HFF-Myc (cell line): ENCODE measurements at regions not wholly inside any gene's neighbourhood (a gene's known extent, or its start where the extent isn't known, plus 50 kb on each side); places are given as distances from the start of the nearest gene placed in this dataset.

ENCODE experiments used
- DNase-seq: peaks from one replicate; pipeline ENCODE4 v3.0.0-alpha.2; 2011; ENCODE audit warnings: low read depth; ENCODE audit errors: extremely low read depth
- H3K4me3 ChIP-seq: replicated peaks from 2 replicates; pipeline ENCODE4 v1.5.1; 2011; ENCODE audit warnings: low read depth, mild to moderate bottlenecking, control low read depth, low read length
- TF ChIP-seq, protein P1 (sequence below): IDR thresholded peaks from 2 replicates; pipeline ENCODE4 v1.5.1; 2012; ENCODE audit warnings: mild to moderate bottlenecking, low read depth, low read length, control low read depth; ENCODE audit errors: missing control alignments

DNA sequence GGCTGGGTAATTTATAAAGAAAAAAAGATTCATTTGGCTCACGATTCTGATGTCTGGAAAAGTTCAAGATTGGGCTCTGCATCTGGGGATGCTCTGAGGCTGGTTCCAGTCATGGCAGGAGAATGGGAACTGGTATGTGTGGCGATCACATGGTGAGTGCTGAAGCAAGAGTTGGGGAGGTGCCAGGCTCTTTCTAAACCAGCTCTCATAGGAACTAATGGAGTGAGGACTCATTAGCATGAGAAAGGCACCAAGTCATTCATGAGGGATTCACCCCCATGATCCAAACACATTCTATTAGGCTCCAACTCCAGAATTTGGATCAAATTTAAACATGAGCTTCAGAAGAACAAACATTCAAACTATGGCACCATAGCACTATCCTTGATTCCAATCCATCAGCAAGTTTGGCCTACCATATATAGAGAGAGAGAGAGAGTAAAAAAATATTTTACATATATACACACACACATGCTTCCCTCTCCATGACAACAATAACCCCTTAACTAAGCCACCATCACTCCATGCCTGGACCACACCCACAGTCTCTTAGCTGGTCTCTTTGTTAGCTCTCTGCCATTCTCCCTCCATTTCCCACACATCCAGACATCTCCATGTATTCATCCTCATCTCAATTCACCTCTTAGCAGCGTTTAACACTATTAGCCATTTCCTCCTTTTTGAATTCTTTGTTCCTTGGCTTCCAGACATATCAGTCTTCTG is 57.9 kb downstream of the NPY start:
- DNase-seq, result no peak
- no peak overlapping the region for H3K4me3 ChIP-seq
- TF ChIP-seq, protein P1, sequence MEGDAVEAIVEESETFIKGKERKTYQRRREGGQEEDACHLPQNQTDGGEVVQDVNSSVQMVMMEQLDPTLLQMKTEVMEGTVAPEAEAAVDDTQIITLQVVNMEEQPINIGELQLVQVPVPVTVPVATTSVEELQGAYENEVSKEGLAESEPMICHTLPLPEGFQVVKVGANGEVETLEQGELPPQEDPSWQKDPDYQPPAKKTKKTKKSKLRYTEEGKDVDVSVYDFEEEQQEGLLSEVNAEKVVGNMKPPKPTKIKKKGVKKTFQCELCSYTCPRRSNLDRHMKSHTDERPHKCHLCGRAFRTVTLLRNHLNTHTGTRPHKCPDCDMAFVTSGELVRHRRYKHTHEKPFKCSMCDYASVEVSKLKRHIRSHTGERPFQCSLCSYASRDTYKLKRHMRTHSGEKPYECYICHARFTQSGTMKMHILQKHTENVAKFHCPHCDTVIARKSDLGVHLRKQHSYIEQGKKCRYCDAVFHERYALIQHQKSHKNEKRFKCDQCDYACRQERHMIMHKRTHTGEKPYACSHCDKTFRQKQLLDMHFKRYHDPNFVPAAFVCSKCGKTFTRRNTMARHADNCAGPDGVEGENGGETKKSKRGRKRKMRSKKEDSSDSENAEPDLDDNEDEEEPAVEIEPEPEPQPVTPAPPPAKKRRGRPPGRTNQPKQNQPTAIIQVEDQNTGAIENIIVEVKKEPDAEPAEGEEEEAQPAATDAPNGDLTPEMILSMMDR, result no peak

DNA sequence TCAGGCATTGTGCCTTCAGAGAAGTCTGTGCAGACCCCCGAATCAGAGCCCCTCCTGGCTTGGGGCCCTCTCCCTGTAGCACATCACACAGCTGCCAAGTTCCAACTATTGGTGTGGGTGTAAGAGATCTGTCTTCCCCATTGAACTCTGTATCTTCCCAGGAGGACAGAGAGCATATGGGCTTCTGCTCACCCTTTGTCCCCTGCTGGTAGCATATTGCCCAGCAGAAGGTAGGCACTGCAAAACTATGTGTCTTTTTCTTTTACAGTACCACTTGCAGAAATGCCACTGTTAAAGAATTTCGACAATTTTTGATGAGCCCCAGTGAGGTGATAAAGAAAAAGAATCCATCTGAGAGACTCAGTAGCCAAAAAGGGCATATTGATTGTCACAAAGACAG is 59.6 kb downstream of the NPY start:
- TF ChIP-seq, protein P1, result no peak
- no peak for DNase-seq
- H3K4me3 ChIP-seq, result no peak overlapping the region

DNA sequence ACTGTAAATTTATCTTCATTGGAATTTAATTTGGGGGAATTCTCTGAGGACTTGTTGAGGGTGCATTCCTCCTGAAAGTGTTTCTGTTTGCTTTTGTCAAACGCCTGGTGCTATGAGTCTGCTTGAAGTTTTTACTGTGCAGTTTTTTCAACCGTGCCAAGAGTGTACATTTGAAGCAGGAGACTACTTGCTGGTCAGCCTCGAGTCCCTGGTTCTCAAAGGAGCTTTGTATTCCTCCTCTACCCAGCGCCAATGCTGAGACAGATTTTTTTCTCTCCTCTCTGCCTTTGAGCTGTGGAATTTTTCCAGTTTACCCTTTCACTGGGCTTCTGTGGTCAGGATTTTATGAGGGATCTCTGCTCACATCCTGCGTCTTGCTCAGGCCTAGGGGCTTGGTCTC is 62.1 kb downstream of the NPY start:
- DNase-seq, result no peak
- H3K4me3 ChIP-seq, result no peak overlapping the region
- TF ChIP-seq, protein P1, result no peak

DNA sequence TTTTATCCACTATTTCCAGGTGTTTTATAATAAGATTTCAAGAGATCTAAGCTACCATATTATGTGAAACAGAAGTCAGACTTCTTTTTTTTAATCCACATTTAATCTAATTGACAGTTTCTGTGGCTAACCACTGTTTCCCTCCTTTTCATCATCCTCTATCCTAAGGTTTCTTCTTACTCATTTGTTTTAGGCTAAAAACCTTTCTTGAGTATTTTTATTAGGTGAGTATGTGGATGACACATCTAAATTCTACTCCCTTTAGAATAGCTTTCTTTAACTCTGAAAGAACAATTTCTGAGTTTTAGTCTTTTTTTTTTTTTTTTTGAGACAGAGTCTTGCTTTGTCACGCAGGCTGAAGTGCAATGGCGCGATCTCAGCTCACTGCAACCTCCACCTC is 62.7 kb downstream of the NPY start:
- H3K4me3 ChIP-seq, result no peak overlapping the region
- DNase-seq, result no peak
- TF ChIP-seq, protein P1, result no peak

DNA sequence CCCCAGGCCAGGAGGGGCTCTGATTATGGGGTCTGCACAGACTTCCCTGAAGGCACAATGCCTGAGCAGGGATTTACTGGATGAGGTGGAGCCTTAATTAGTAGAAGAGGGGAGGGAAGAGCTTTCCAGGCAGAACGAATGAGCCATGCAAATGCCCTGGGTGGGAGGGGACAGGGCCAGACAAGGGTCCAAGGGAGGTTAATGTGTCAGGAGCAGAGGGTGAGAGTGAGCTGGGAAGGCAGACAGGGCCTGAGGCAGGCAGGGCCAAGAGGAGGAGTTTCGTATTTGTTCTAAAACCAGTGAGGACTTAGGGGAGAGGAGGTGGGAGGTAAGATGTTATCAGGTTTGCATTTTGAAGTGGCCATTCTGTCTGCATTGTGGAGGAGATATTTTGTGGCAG is 65.3 kb downstream of the NPY start:
- DNase-seq, result no peak
- TF ChIP-seq, protein P1, result no peak
- H3K4me3 ChIP-seq, result no peak overlapping the region

DNA sequence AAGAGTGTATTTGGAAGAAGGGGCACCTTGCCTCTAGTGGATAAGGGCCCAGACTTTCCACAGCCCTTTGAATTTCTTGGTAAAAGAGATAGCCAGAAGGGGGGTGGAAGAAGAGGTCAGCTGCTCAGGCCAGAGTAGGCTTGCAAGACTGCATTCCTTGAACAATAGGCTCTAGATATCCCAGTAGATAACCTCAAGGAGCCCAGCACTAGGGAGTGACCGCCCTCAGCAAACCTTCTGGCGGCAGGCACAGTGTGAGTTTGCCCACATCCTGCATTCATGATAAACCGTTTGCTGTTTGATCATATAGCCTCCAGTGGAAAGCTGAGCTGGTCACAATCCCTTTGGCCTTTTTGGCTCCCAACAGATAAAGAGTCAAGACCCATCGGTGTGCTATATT is 70.5 kb downstream of the NPY start:
- H3K4me3 ChIP-seq, result no peak overlapping the region
- no peak for DNase-seq
- TF ChIP-seq, protein P1, result no peak
